DND-41 (cell line): ENCODE measurements at regions not wholly inside any gene's neighbourhood (a gene's known extent, or its start where the extent isn't known, plus 50 kb on each side); places are given as distances from the start of the nearest gene placed in this dataset.

Experiments
- ATAC-seq: fragments of 200-7000 bp; cut with Tn5 transposase; 3 replicates; pipeline ENCODE4 v1.9.1; 2021; ENCODE audit warnings: low read depth; ENCODE audit not compliant: insufficient read depth
- DNase-seq: peaks from one replicate; pipeline ENCODE4 v3.0.0-alpha.2; 2020
- H2AFZ ChIP-seq: 2 replicates; pipeline ENCODE4 v1.6.0; 2012; ENCODE audit warnings: low read depth, low read length
- H3K27ac ChIP-seq: 2 replicates; pipeline ENCODE4 v1.5.1; 2012; ENCODE audit warnings: low read length, inconsistent platforms
- H3K27me3 ChIP-seq: fragments of 200-600 bp; sonication (generic); 2 replicates; pipeline ENCODE4 v1.6.0; 2012; ENCODE audit warnings: low read length, mild to moderate bottlenecking, inconsistent platforms; ENCODE audit not compliant: insufficient read depth, poor library complexity
- H3K36me3 ChIP-seq: 2 replicates; pipeline ENCODE4 v1.5.1; 2012; ENCODE audit warnings: low read length, inconsistent platforms; ENCODE audit not compliant: insufficient read depth
- H3K4me1 ChIP-seq: 2 replicates; pipeline ENCODE4 v1.5.1; 2012; ENCODE audit warnings: mild to moderate bottlenecking, low read length; ENCODE audit not compliant: insufficient read depth
- H3K4me2 ChIP-seq: 2 replicates; pipeline ENCODE4 v1.6.0; 2012; ENCODE audit warnings: mild to moderate bottlenecking, moderate library complexity, low read length, inconsistent platforms; ENCODE audit not compliant: insufficient read depth
- H3K4me3 ChIP-seq, 2 experiments: fragments of 200-600 bp in 1 of 2; shearing (Covaris generic) in 1 of 2; 2 replicates each; pipeline ENCODE4 v1.5.1; 2012 to 2016; ENCODE audit warnings: inconsistent platforms in 2 of 2, low read length in 2 of 2, mild to moderate bottlenecking in 2 of 2, low read depth in 1 of 2, moderate library complexity in 1 of 2
- H3K79me2 ChIP-seq: 2 replicates; pipeline ENCODE4 v1.6.0; 2012; ENCODE audit warnings: low read length, inconsistent platforms; ENCODE audit not compliant: insufficient read depth
- H3K9ac ChIP-seq: 2 replicates; pipeline ENCODE4 v1.6.0; 2012; ENCODE audit warnings: low read depth, mild to moderate bottlenecking, inconsistent platforms, low read length, moderate library complexity
- H3K9me3 ChIP-seq: 2 replicates; pipeline ENCODE4 v1.5.1; 2012; ENCODE audit warnings: low read length, moderate library complexity, mild to moderate bottlenecking, inconsistent platforms; ENCODE audit not compliant: insufficient read depth, severe bottlenecking
- H4K20me1 ChIP-seq: 2 replicates; pipeline ENCODE4 v1.6.0; 2012; ENCODE audit warnings: low read length; ENCODE audit not compliant: insufficient read depth
- EZH2 ChIP-seq: IDR thresholded peaks from 3 replicates; pipeline ENCODE4 v1.6.1; 2012; ENCODE audit warnings: borderline replicate concordance, low read depth, mild to moderate bottlenecking, moderate library complexity, low read length, inconsistent platforms; ENCODE audit not compliant: severe bottlenecking
- TF ChIP-seq, protein P1 (sequence below): IDR thresholded peaks from 2 replicates; pipeline ENCODE4 v1.5.1; 2012; ENCODE audit warnings: borderline replicate concordance, low read length, moderate library complexity, mild to moderate bottlenecking; ENCODE audit not compliant: poor library complexity, severe bottlenecking; ENCODE audit errors: extremely low read depth

DNA sequence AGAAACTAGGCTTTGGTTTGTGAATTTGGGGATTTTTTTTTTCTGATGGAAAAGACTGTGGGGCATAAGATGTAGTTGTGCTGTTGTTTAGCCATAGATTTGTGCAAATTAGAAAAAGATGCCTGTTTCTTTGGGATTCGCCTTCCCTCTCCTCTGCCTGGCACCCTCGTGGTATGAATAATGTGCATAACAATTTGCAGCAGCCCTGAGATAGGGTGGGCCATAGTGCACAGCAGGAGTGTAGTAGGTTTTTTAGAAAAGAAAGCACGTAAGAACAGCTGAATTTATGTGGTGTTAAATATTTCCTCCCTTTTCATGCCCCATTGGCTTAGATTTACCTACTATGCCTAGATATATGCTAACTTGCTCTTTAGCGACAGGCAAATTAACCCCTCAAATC, 158.9 kb downstream of the PTGER3 start:
- no peak overlapping the region for H3K9ac ChIP-seq
- H3K4me1 ChIP-seq = no peaks in the 10 kb centered on the region
- no peaks in the 10 kb centered on the region for H3K79me2 ChIP-seq
- H2AFZ ChIP-seq = no peak overlapping the region
- TF ChIP-seq EZH2 = no peak
- TF ChIP-seq, protein P1, sequence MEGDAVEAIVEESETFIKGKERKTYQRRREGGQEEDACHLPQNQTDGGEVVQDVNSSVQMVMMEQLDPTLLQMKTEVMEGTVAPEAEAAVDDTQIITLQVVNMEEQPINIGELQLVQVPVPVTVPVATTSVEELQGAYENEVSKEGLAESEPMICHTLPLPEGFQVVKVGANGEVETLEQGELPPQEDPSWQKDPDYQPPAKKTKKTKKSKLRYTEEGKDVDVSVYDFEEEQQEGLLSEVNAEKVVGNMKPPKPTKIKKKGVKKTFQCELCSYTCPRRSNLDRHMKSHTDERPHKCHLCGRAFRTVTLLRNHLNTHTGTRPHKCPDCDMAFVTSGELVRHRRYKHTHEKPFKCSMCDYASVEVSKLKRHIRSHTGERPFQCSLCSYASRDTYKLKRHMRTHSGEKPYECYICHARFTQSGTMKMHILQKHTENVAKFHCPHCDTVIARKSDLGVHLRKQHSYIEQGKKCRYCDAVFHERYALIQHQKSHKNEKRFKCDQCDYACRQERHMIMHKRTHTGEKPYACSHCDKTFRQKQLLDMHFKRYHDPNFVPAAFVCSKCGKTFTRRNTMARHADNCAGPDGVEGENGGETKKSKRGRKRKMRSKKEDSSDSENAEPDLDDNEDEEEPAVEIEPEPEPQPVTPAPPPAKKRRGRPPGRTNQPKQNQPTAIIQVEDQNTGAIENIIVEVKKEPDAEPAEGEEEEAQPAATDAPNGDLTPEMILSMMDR = no peak
- no peaks in the 10 kb centered on the region for H3K9me3 ChIP-seq
- H3K27me3 ChIP-seq = no peaks in the 10 kb centered on the region
- H4K20me1 ChIP-seq = no peaks in the 10 kb centered on the region
- ATAC-seq = no peak
- no peak for DNase-seq
- H3K27ac ChIP-seq = no peak overlapping the region
- H3K36me3 ChIP-seq = no peaks in the 10 kb centered on the region
- no peak overlapping the region for H3K4me2 ChIP-seq
- H3K4me3 ChIP-seq = no peak overlapping the region

DNA sequence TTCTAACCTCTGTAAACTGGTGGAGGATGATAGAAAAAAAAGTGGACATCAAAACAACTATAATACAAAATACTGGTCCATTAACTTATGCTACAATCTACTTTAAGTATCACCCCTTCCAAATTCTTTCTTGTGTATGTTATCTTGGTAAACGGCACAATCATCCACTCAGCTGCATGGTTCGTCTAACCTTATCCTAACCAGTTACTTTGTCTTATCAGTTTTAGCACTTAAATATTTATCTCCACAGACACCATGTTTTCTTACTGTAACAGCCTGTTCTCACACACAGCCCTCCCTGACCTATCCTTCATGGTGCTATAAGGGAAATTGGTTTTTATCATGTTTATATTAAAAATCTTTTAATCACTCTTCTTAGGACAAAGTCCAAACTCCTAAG, 157.2 kb downstream of the PTGER3 start:
- TF ChIP-seq, protein P1 = no peak
- TF ChIP-seq EZH2 = no peak
- DNase-seq = no peak
- no peaks in the 10 kb centered on the region for H4K20me1 ChIP-seq
- no peaks in the 10 kb centered on the region for H3K9me3 ChIP-seq
- H3K9ac ChIP-seq = no peak overlapping the region
- H3K27me3 ChIP-seq = no peaks in the 10 kb centered on the region
- H3K27ac ChIP-seq = no peak overlapping the region
- no peaks in the 10 kb centered on the region for H3K36me3 ChIP-seq
- H3K4me1 ChIP-seq = no peaks in the 10 kb centered on the region
- H3K4me2 ChIP-seq = no peak overlapping the region
- ATAC-seq = no peak
- no peaks in the 10 kb centered on the region for H3K79me2 ChIP-seq
- no peak overlapping the region for H2AFZ ChIP-seq
- no peak overlapping the region for H3K4me3 ChIP-seq

DNA sequence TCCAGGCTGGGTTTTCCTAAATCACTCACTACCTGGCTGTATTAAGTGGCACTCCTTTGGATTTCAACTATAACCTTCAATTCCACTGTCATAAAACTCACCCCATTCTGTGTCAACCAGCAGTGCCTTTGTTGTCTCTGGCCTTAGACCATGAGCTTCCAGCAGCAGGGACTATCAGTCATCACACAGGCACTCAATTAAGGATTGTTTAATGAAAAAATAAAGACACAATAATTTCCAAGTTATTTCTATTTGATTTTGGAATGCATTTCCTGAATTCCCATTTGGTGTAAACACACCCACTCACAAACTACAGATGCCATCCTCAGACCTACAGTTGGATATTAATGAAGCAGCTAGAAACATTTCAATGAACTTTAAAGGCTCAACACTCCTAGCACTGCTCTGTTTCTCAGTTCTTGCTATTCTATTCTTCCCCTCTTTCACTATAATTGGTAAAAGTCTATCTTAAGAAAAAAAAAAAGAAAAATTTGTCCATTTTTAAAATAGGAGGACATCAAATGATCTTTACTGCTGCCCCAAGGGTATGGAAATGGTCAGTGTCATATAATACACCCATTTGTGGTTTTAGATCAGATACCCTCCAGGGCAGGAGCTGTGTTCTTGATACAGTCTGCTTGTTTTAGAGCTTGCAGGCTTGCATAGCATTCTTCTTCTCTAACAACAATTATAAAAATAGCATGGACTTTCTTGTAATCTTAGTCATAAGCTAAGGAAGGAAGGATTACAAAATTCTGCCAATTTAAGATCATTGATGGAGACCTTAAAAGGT, 156.4 kb downstream of the PTGER3 start:
- no peak overlapping the region for H3K9ac ChIP-seq
- H3K4me3 ChIP-seq = no peak overlapping the region
- H3K9me3 ChIP-seq = no peaks in the 10 kb centered on the region
- no peaks in the 10 kb centered on the region for H3K36me3 ChIP-seq
- H3K4me2 ChIP-seq = no peak overlapping the region
- no peaks in the 10 kb centered on the region for H3K79me2 ChIP-seq
- no peaks in the 10 kb centered on the region for H4K20me1 ChIP-seq
- H3K27me3 ChIP-seq = no peaks in the 10 kb centered on the region
- DNase-seq (no peak), ATAC-seq (no peak)
- no peaks in the 10 kb centered on the region for H3K4me1 ChIP-seq
- H3K27ac ChIP-seq = no peak overlapping the region
- H2AFZ ChIP-seq = no peak overlapping the region
- TF ChIP-seq, protein P1 = no peak
